Upper lobe of left lung (tissue), 6 donors: ENCODE measurements at regions not wholly inside any gene's neighbourhood (a gene's known extent, or its start where the extent isn't known, plus 50 kb on each side); places are given as distances from the start of the nearest gene placed in this dataset.
A peak's percentile ranks its signal among the peaks of the same experiment; 100 is the strongest.

Source experiments
- ATAC-seq, 2 donors: fragments of 200-7000 bp; cut with Tn5 transposase; one replicate each; pipeline ENCODE4 v1.9.1; 2022; ENCODE audit warnings: mild to moderate bottlenecking in 2 of 2, moderate library complexity in 2 of 2; ENCODE audit not compliant: low FRiP score in 2 of 2
- DNase-seq, 2 donors: peaks; one replicate each; pipeline ENCODE4 v3.0.0-alpha.2; 2019 to 2020
- H3K27ac ChIP-seq, 4 donors: fragments of 200-600 bp; sonication (generic); one replicate each; pipeline ENCODE4 v1.5.1; 2016 to 2019
- H3K27me3 ChIP-seq, 4 donors: fragments of 200-600 bp; sonication (generic); one replicate each; pipeline ENCODE4 v1.5.1; 2017 to 2019
- H3K36me3 ChIP-seq, 4 donors: fragments of 200-600 bp; sonication (generic); one replicate each; pipeline ENCODE4 v1.5.1; 2016 to 2019
- H3K4me1 ChIP-seq, 4 donors: fragments of 200-600 bp; sonication (generic); one replicate each; pipeline ENCODE4 v1.5.1; 2018 to 2019
- H3K4me3 ChIP-seq, 4 donors: fragments of 200-600 bp; sonication (generic); one replicate each; pipeline ENCODE4 v1.5.1; 2017 to 2019; ENCODE audit warnings: mild to moderate bottlenecking in 2 of 4, moderate library complexity in 1 of 4
- H3K9me3 ChIP-seq, 4 donors: fragments of 200-600 bp; sonication (generic); one replicate each; pipeline ENCODE4 v1.5.1; 2018 to 2019
- CTCF ChIP-seq, 6 experiments: fragments of 450-650 bp in 4 of 6; fragments of 200-600 bp in 2 of 6; sonication (generic) in 2 of 6; IDR thresholded peaks; one replicate each; pipeline ENCODE4 v1.5.1; 2016 to 2019; ENCODE audit warnings: antibody characterized with exemption in 6 of 6
- EP300 ChIP-seq, 4 donors: sonication (generic); formaldehyde crosslinking; IDR thresholded peaks; one replicate each; pipeline ENCODE4 v1.5.1; 2017; ENCODE audit warnings: antibody characterized with exemption in 4 of 4, control low read depth in 2 of 4
- POLR2A ChIP-seq, 4 donors: fragments of 450-650 bp; IDR thresholded peaks; one replicate each; pipeline ENCODE4 v1.5.1; 2016 to 2017; ENCODE audit warnings: antibody characterized with exemption in 4 of 4, mild to moderate bottlenecking in 2 of 4
- POLR2AphosphoS5 ChIP-seq, 2 donors: sonication (generic); formaldehyde crosslinking; IDR thresholded peaks; one replicate each; pipeline ENCODE4 v1.5.1; 2017; ENCODE audit warnings: antibody characterized with exemption in 2 of 2
- whole genome bisulfite sequencing, 2 donors: methylation state at CpG; one replicate each; pipeline ENCODE4 v1.1.5; 2017 to 2018; 5-methylcytosine and 5-hydroxymethylcytosine counted together
- donor health status: DM: no; HTN: no; CAD: no; lungs with moderate emphysema.
- donor health status: DM: no; HTN: yes; CAD: no; lungs with severe emphysema.

GRCh38 chr9:87062746-87063145 is 115.4 kb upstream of the GAS1 start:
- H3K9me3 ChIP-seq, result no peaks in the 10 kb centered on the region
- TF ChIP-seq POLR2AphosphoS5 (IDR thresholded peaks at IDR 0.05) (no peak), POLR2A (IDR thresholded peaks at IDR 0.05) (no peak), EP300 (IDR thresholded peaks at IDR 0.05) (no peak), CTCF (IDR thresholded peaks at IDR 0.05) (no peak)
- ATAC-seq, result no peak

GRCh38 chr9:87063246-87063645 is 115.9 kb upstream of the GAS1 start:
- Histone ChIP-seq H3K27me3 (no peaks in the 10 kb centered on the region), H3K36me3 (no peaks in the 10 kb centered on the region), H3K9me3 (no peaks in the 10 kb centered on the region), H3K4me1 (peaks cover 0 to 5% (median 0%) of the 10 kb centered on the region in 4 donors), H3K4me3 (no peak overlapping the region), H3K27ac (no peak overlapping the region)
- TF ChIP-seq CTCF (IDR thresholded peaks at IDR 0.05), result no peak
- no peak for TF ChIP-seq POLR2AphosphoS5 (IDR thresholded peaks at IDR 0.05)
- DNase-seq, result no peak
- ATAC-seq, result peak in 1 of 2 donors; percentile 77
- WGBS, 2 donors, result 71 to 76% methylated on average over 3 of the region's 3 CpGs

More at GRCh38 chr9:87062746-87063145, 115.4 kb upstream of the GAS1 start:
- Histone ChIP-seq H3K27me3 (no peaks in the 10 kb centered on the region), H3K4me3 (no peak overlapping the region), H3K27ac (no peak overlapping the region), H3K36me3 (no peaks in the 10 kb centered on the region), H3K4me1 (peaks cover 0 to 5% (median 0%) of the 10 kb centered on the region in 4 donors)
- DNase-seq, result no peak

GRCh38 chr9:87063871-87064270 is 116.6 kb upstream of the GAS1 start:
- Histone ChIP-seq H3K27me3 (no peaks in the 10 kb centered on the region), H3K27ac (no peak overlapping the region), H3K9me3 (no peaks in the 10 kb centered on the region), H3K4me1 (peaks cover 0 to 5% (median 0%) of the 10 kb centered on the region in 4 donors), H3K4me3 (no peak overlapping the region), H3K36me3 (no peaks in the 10 kb centered on the region)
- DNase-seq (no peak), ATAC-seq (peak; percentile 66 to 75)
- TF ChIP-seq POLR2AphosphoS5 (IDR thresholded peaks at IDR 0.05) (no peak), CTCF (IDR thresholded peaks at IDR 0.05) (no peak)
- WGBS, 2 donors, result 44 to 63% methylated on average over 1 of the region's 1 CpG

GRCh38 chr9:87064311-87064710 is 117.0 kb upstream of the GAS1 start:
- Histone ChIP-seq H3K36me3 (no peaks in the 10 kb centered on the region), H3K4me1 (peaks cover 0 to 5% (median 0%) of the 10 kb centered on the region in 4 donors), H3K27me3 (no peaks in the 10 kb centered on the region), H3K4me3 (no peak overlapping the region), H3K27ac (no peak overlapping the region), H3K9me3 (no peaks in the 10 kb centered on the region)
- no peak for TF ChIP-seq CTCF (IDR thresholded peaks at IDR 0.05)
- TF ChIP-seq EP300 (IDR thresholded peaks at IDR 0.05), result no peak
- no peak for TF ChIP-seq POLR2AphosphoS5 (IDR thresholded peaks at IDR 0.05)
- TF ChIP-seq POLR2A (IDR thresholded peaks at IDR 0.05), result no peak
- WGBS, 2 donors, result 80 to 82% methylated on average over 4 of the region's 4 CpGs
- no peak for DNase-seq
- no peak for ATAC-seq

GRCh38 chr9:87065981-87066380 is 118.7 kb upstream of the GAS1 start:
- TF ChIP-seq EP300 (IDR thresholded peaks at IDR 0.05), result no peak
- TF ChIP-seq POLR2AphosphoS5 (IDR thresholded peaks at IDR 0.05), result no peak
- ATAC-seq, result no peak
- H3K27ac ChIP-seq, result no peak overlapping the region
- H3K9me3 ChIP-seq, result no peaks in the 10 kb centered on the region
- H3K4me1 ChIP-seq, result peaks cover 0 to 5% (median 0%) of the 10 kb centered on the region in 4 donors
- DNase-seq, result no peak
- no peak overlapping the region for H3K4me3 ChIP-seq
- 88 to 93% methylated on average over 4 of the region's 4 CpGs for WGBS, 2 donors
- H3K27me3 ChIP-seq, result no peaks in the 10 kb centered on the region
- H3K36me3 ChIP-seq, result no peaks in the 10 kb centered on the region
